Mucosa of stomach (tissue), 1 donor: ENCODE measurements at regions not wholly inside any gene's neighbourhood (a gene's known extent, or its start where the extent isn't known, plus 50 kb on each side); places are given as distances from the start of the nearest gene placed in this dataset.
A peak's percentile ranks its signal among the peaks of the same experiment; 100 is the strongest.

ENCODE experiments used
- H3K27me3 ChIP-seq: one replicate; pipeline ENCODE4 v1.7.0; 2013; ENCODE audit warnings: mild to moderate bottlenecking, low read length; ENCODE audit not compliant: control insufficient read depth, insufficient read depth
- H3K36me3 ChIP-seq: one replicate; pipeline ENCODE4 v1.7.0; 2013; ENCODE audit warnings: low read length; ENCODE audit not compliant: control insufficient read depth, insufficient read depth
- H3K4me1 ChIP-seq: one replicate; pipeline ENCODE4 v1.7.0; 2013; ENCODE audit warnings: mild to moderate bottlenecking, low read length; ENCODE audit not compliant: control insufficient read depth, insufficient read depth
- H3K4me3 ChIP-seq: one replicate; pipeline ENCODE4 v1.7.0; 2013; ENCODE audit warnings: low read length
- H3K9ac ChIP-seq: one replicate; pipeline ENCODE4 v1.7.0; 2013; ENCODE audit warnings: mild to moderate bottlenecking, low read length, moderate library complexity
- H3K9me3 ChIP-seq: one replicate; pipeline ENCODE4 v1.7.0; 2013; ENCODE audit warnings: mild to moderate bottlenecking, low read length, moderate library complexity; ENCODE audit not compliant: control insufficient read depth
- donor health status: Pancreatic carcinoma.

GRCh38 chr6:44653761-44654218 lies 266.3 kb downstream of the CDC5L start:
- Histone ChIP-seq H3K9me3 (no peaks in the 10 kb centered on the region), H3K4me3 (no peak overlapping the region), H3K27me3 (peaks cover 5% of the 10 kb centered on the region)

GRCh38 chr6:44655412-44656342 lies 268.2 kb downstream of the CDC5L start:
- H3K9me3 ChIP-seq: no peaks in the 10 kb centered on the region
- H3K36me3 ChIP-seq: no peaks in the 10 kb centered on the region
- no peak overlapping the region for H3K4me3 ChIP-seq
- peak overlapping the region; percentile 11 for H3K9ac ChIP-seq
- peaks cover 5% of the 10 kb centered on the region for H3K27me3 ChIP-seq
- peaks cover 8% of the 10 kb centered on the region for H3K4me1 ChIP-seq

More at GRCh38 chr6:44653761-44654218, 266.3 kb downstream of the CDC5L start:
- Histone ChIP-seq H3K9ac (no peak overlapping the region), H3K36me3 (no peaks in the 10 kb centered on the region), H3K4me1 (peaks cover 8% of the 10 kb centered on the region)

DNA sequence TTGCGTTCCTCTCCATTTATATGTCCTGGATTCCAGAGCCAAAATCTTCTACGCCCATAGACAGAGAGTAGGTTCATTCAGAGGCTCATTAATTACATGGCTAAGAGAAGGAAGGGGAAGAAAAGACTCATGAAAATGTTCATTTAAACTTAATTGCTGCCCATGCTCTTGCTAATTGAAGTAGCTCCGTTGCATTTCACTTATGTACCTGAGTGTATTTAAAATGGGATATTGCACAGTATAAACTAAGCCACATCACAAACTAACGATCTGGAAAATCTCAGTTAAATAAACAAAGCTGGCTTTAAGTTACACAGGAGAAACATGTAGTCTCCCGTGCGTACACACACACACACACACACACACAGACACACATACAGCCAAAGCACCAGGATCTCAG lies 269.2 kb downstream of the CDC5L start:
- Histone ChIP-seq H3K9me3 (no peaks in the 10 kb centered on the region), H3K9ac (no peak overlapping the region), H3K4me3 (no peak overlapping the region), H3K4me1 (peaks cover 8% of the 10 kb centered on the region), H3K27me3 (peaks cover 5% of the 10 kb centered on the region), H3K36me3 (no peaks in the 10 kb centered on the region)

DNA sequence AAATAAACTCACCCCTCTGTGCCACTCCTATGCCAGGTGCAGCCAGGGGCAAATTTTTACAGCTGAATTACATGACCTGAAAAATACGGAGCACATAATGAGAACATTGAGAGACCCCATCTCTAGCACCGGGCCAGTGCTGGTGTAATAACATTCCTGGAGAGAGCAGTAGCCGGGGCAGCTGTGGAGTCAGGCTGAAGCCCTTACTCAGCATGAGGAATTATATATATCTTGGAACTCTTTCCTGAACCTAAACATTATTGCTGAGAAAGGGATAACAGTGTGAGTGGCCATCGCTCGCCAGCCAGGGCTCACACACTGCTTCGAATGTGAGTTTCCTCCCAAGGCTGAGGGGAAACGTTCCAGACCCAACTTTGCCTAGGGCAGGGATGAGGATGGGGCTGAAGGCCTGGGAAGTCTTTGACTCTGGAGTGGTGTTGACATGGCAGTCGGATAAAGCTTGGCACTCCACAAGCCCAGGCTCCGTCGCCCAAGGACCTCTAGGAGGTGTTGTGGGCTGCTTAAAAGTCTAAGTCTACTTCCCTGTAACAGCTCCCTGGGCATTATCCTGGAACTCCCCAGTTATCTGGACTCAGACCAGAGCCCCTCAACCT lies 269.8 kb downstream of the CDC5L start:
- Histone ChIP-seq H3K36me3 (no peaks in the 10 kb centered on the region), H3K4me1 (peaks cover 8% of the 10 kb centered on the region), H3K27me3 (peaks cover 5% of the 10 kb centered on the region), H3K9ac (no peak overlapping the region), H3K4me3 (no peak overlapping the region), H3K9me3 (no peaks in the 10 kb centered on the region)

GRCh38 chr6:44658571-44658970 lies 271.1 kb downstream of the CDC5L start:
- peaks cover 8% of the 10 kb centered on the region for H3K4me1 ChIP-seq
- H3K9me3 ChIP-seq: no peaks in the 10 kb centered on the region
- H3K9ac ChIP-seq: no peak overlapping the region
- no peak overlapping the region for H3K4me3 ChIP-seq
- no peaks in the 10 kb centered on the region for H3K36me3 ChIP-seq
- H3K27me3 ChIP-seq: peaks cover 5% of the 10 kb centered on the region

GRCh38 chr6:44659726-44660125 lies 272.2 kb downstream of the CDC5L start:
- Histone ChIP-seq H3K4me1 (peaks cover 8% of the 10 kb centered on the region), H3K36me3 (no peaks in the 10 kb centered on the region), H3K9ac (no peak overlapping the region), H3K27me3 (peaks cover 5% of the 10 kb centered on the region), H3K9me3 (no peaks in the 10 kb centered on the region), H3K4me3 (no peak overlapping the region)

DNA sequence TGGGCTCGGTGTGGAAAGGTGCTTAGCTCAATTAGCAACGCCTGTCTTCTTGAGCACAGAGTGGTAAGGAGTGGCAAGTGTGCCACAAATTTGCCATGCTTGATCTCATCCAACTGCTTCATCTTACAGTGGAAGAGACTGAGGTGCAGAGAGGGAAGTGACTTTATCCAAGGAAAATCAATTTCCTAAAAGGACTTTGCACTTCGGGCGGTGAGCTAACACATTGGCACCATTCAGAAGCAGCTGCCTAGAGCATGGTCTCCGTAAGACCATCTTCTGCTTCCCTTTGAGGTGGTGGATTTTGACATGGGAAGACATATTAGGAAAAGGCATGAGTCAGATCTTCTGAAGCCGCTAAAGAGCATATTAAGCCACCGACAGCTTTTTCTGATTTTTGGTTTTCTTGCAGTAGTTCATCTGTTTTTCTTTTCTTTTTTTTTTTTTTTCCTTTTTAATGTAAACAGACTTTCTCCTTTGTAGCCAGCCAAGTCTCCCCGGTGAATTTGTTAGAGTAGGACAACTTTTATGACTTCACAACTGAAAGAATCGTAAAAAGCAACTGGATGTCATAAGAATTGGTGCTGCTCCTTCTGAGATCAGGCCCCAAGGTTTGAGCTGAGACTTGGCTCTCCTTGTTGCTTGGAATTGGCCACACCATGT lies 273.2 kb downstream of the CDC5L start:
- Histone ChIP-seq H3K27me3 (no peaks in the 10 kb centered on the region), H3K36me3 (no peaks in the 10 kb centered on the region), H3K9me3 (no peaks in the 10 kb centered on the region), H3K9ac (no peak overlapping the region), H3K4me1 (peaks cover under 1% of the 10 kb centered on the region), H3K4me3 (no peak overlapping the region)

DNA sequence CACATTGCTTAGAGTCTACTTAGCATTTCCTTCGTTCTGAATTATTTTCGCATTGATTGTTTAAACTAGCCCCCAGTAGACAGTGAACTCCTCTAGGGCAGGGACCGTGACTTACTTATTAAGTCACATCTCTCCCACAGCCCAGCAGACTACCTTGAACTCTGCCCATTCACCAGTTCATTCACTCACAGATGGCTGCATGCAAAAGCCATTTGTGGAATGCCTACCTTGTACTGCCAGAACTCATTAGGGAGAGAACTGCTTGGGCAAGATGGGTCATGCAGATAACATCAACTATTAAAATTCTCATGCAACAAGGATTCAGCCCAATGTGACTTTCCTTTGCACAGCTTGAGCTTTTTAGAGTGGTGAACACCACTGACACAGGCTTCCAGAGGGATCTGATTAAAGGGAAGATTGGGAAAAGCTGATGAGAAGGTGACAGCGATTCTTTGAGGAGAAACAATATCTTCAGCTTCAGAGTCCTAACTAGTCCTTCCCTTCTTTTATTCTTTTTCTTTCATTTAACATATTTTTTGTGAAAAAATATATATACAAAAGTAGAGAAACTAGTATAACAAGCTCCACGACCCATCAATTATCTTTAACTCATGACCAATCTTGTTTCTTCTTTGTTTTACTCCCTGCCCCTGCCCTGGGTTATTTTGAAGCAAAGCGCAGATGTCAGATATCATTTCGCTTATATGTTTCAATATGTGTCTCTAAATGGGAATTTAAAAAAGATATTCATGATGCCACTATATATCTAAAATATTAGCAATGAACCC lies 273.9 kb downstream of the CDC5L start:
- Histone ChIP-seq H3K9ac (no peak overlapping the region), H3K9me3 (no peaks in the 10 kb centered on the region), H3K4me1 (no peaks in the 10 kb centered on the region), H3K36me3 (no peaks in the 10 kb centered on the region), H3K27me3 (no peaks in the 10 kb centered on the region), H3K4me3 (no peak overlapping the region)

GRCh38 chr6:44662461-44663121 lies 275.1 kb downstream of the CDC5L start:
- no peak overlapping the region for H3K9ac ChIP-seq
- no peaks in the 10 kb centered on the region for H3K9me3 ChIP-seq
- no peak overlapping the region for H3K4me3 ChIP-seq
- peaks cover under 1% of the 10 kb centered on the region for H3K27me3 ChIP-seq
- H3K36me3 ChIP-seq: no peaks in the 10 kb centered on the region
- no peaks in the 10 kb centered on the region for H3K4me1 ChIP-seq

GRCh38 chr6:44663860-44664634 lies 276.5 kb downstream of the CDC5L start:
- Histone ChIP-seq H3K27me3 (peaks cover 8% of the 10 kb centered on the region), H3K4me3 (no peak overlapping the region), H3K36me3 (no peaks in the 10 kb centered on the region), H3K4me1 (no peaks in the 10 kb centered on the region), H3K9me3 (no peaks in the 10 kb centered on the region), H3K9ac (no peak overlapping the region)
